ENCODE measurements at regions not wholly inside any gene's neighbourhood (a gene's known extent, or its start where the extent isn't known, plus 50 kb on each side); places are given as distances from the start of the nearest gene placed in this dataset.

- H3K36me3 Mint-ChIP-seq = no peaks in the 10 kb centered on the region
- no peaks in the 10 kb centered on the region for H3K9me3 Mint-ChIP-seq
- WGBS (ENCODE audit: insufficient coverage) = 6% methylated on average over 4 of the region's 9 CpGs
- H3K4me1 Mint-ChIP-seq = peaks cover 28 to 40% (median 33%) of the 10 kb centered on the region in 3 donors
- peak overlapping the region in 1 of 2 donors; percentile 24 for H3K27ac Mint-ChIP-seq
- CTCF ChIA-PET = no interaction called here
- H3K27me3 Mint-ChIP-seq = peaks cover 53 to 70% of the 10 kb centered on the region in 2 donors
- peaks cover 0 to 50% of the 10 kb centered on the region in 2 experiments for H3K27me3 ChIP-seq (replicated peaks in 1 of 2; ENCODE audit: control insufficient read depth in 2 of 2, extremely low read depth in 1 of 2, insufficient read depth in 2 of 2, low read length in 1 of 2)
- DNase-seq (no peak), ATAC-seq (replicated peaks in 1 of 4) (no peak)
- H3K4me1 ChIP-seq (ENCODE audit: control insufficient read depth in 1 of 2, extremely low read depth in 1 of 2, insufficient read depth in 2 of 2, low read length in 2 of 2) = peaks cover 7 to 29% of the 10 kb centered on the region in 2 experiments
- H3K36me3 ChIP-seq (ENCODE audit: control insufficient read depth in 2 of 2, extremely low read depth in 1 of 2, insufficient read depth in 1 of 2, low read length in 1 of 2) = no peaks in the 10 kb centered on the region
- H3K4me3 Mint-ChIP-seq = peak overlapping the region in 1 of 3 donors; percentile 74
- POLR2A ChIA-PET = no interaction called here
- H3K4me3 ChIP-seq (ENCODE audit: control insufficient read depth in 1 of 2, extremely low read depth in 1 of 2, low read length in 1 of 2) = peak overlapping the region in 1 of 2 donors; percentile 87
- no peaks in the 10 kb centered on the region for H3K9me3 ChIP-seq
- no peak overlapping the region for H3K27ac ChIP-seq (ENCODE audit: low read length)
Measured at GRCh38 chr6:21665110-21665391, 71.5 kb downstream of the SOX4 start.

GRCh38 chr6:21665392-21666200, 72.0 kb downstream of the SOX4 start:
- Histone ChIP-seq H3K4me3 (ENCODE audit: control insufficient read depth in 1 of 2, extremely low read depth in 1 of 2, low read length in 1 of 2) (peak overlapping the region in 1 of 2 donors; percentile 87), H3K36me3 (ENCODE audit: control insufficient read depth in 2 of 2, extremely low read depth in 1 of 2, insufficient read depth in 1 of 2, low read length in 1 of 2) (no peaks in the 10 kb centered on the region), H3K4me1 (ENCODE audit: control insufficient read depth in 1 of 2, extremely low read depth in 1 of 2, insufficient read depth in 2 of 2, low read length in 2 of 2) (peaks cover 7 to 29% of the 10 kb centered on the region in 2 experiments), H3K27me3 (replicated peaks in 1 of 2; ENCODE audit: control insufficient read depth in 2 of 2, extremely low read depth in 1 of 2, insufficient read depth in 2 of 2, low read length in 1 of 2) (peaks cover 0 to 50% of the 10 kb centered on the region in 2 experiments), H3K27ac (ENCODE audit: low read length) (no peak overlapping the region), H3K9me3 (no peaks in the 10 kb centered on the region)
- peaks cover 58 to 70% of the 10 kb centered on the region in 2 donors for H3K27me3 Mint-ChIP-seq
- no peaks in the 10 kb centered on the region for H3K9me3 Mint-ChIP-seq
- H3K4me1 Mint-ChIP-seq = peaks cover 28 to 40% (median 33%) of the 10 kb centered on the region in 3 donors
- CTCF ChIA-PET = no interaction called here
- DNase-seq = no peak
- H3K36me3 Mint-ChIP-seq = no peaks in the 10 kb centered on the region
- peak in 1 of 4 experiments; percentile 16 for ATAC-seq (replicated peaks in 1 of 4)
- H3K4me3 Mint-ChIP-seq = peak overlapping the region in 2 of 3 donors; percentile 49 to 74
- WGBS (ENCODE audit: insufficient coverage) = 4% methylated on average over 34 of the region's 37 CpGs
- peak overlapping the region in 1 of 2 donors; percentile 24 for H3K27ac Mint-ChIP-seq
- POLR2A ChIA-PET = no interaction called here

- H3K4me3 ChIP-seq (ENCODE audit: control insufficient read depth in 1 of 2, extremely low read depth in 1 of 2, low read length in 1 of 2) = peak overlapping the region; percentile 7 to 87
- ChIA-PET CTCF (no interaction called here), POLR2A (no interaction called here)
- ATAC-seq (replicated peaks in 1 of 4) (peak in 1 of 4 experiments; percentile 60), DNase-seq (peak in 1 of 35 experiments; percentile 4)
- peaks cover 7 to 29% of the 10 kb centered on the region in 2 experiments for H3K4me1 ChIP-seq (ENCODE audit: control insufficient read depth in 1 of 2, extremely low read depth in 1 of 2, insufficient read depth in 2 of 2, low read length in 2 of 2)
- H3K27me3 ChIP-seq (replicated peaks in 1 of 2; ENCODE audit: control insufficient read depth in 2 of 2, extremely low read depth in 1 of 2, insufficient read depth in 2 of 2, low read length in 1 of 2) = peaks cover 0 to 47% of the 10 kb centered on the region in 2 experiments
- Mint-ChIP-seq H3K4me3 (peak overlapping the region; percentile 39 to 74 (median 45)), H3K4me1 (peaks cover 28 to 40% (median 33%) of the 10 kb centered on the region in 3 donors), H3K27ac (no peak overlapping the region), H3K36me3 (no peaks in the 10 kb centered on the region), H3K9me3 (no peaks in the 10 kb centered on the region), H3K27me3 (peaks cover 57 to 67% of the 10 kb centered on the region in 2 donors)
- 5% methylated on average over 4 of the region's 33 CpGs for WGBS (ENCODE audit: insufficient coverage)
- no peaks in the 10 kb centered on the region for H3K9me3 ChIP-seq
- no peak overlapping the region for H3K27ac ChIP-seq (ENCODE audit: low read length)
- H3K36me3 ChIP-seq (ENCODE audit: control insufficient read depth in 2 of 2, extremely low read depth in 1 of 2, insufficient read depth in 1 of 2, low read length in 1 of 2) = no peaks in the 10 kb centered on the region
Measured at GRCh38 chr6:21666201-21666691, 72.7 kb downstream of the SOX4 start.

GRCh38 chr6:21666853-21667681, 73.5 kb downstream of the SOX4 start:
- H3K9me3 ChIP-seq = no peaks in the 10 kb centered on the region
- no peaks in the 10 kb centered on the region for H3K9me3 Mint-ChIP-seq
- no peaks in the 10 kb centered on the region for H3K36me3 ChIP-seq (ENCODE audit: control insufficient read depth in 2 of 2, extremely low read depth in 1 of 2, insufficient read depth in 1 of 2, low read length in 1 of 2)
- H3K36me3 Mint-ChIP-seq = no peaks in the 10 kb centered on the region
- ChIA-PET CTCF (no interaction called here), POLR2A (interaction anchor here in 1 of 2 donors (0.7 kb wide), 1 partner anchor 482 kb away, joined by 10 read pairs; no protein-coding TSS in a partner anchor)
- 2% methylated on average over 18 of the region's 27 CpGs for WGBS (ENCODE audit: insufficient coverage)
- peaks cover 54 to 63% of the 10 kb centered on the region in 2 donors for H3K27me3 Mint-ChIP-seq
- H3K4me1 Mint-ChIP-seq = peaks cover 28 to 40% (median 33%) of the 10 kb centered on the region in 3 donors
- ATAC-seq (replicated peaks in 1 of 4) (no peak), DNase-seq (no peak)
- peak overlapping the region in 1 of 2 donors; percentile 87 for H3K4me3 ChIP-seq (ENCODE audit: control insufficient read depth in 1 of 2, extremely low read depth in 1 of 2, low read length in 1 of 2)
- no peak overlapping the region for H3K27ac ChIP-seq (ENCODE audit: low read length)
- H3K4me1 ChIP-seq (ENCODE audit: control insufficient read depth in 1 of 2, extremely low read depth in 1 of 2, insufficient read depth in 2 of 2, low read length in 2 of 2) = peaks cover 7 to 29% of the 10 kb centered on the region in 2 experiments
- H3K27ac Mint-ChIP-seq = no peak overlapping the region
- peaks cover 0 to 45% of the 10 kb centered on the region in 2 experiments for H3K27me3 ChIP-seq (replicated peaks in 1 of 2; ENCODE audit: control insufficient read depth in 2 of 2, extremely low read depth in 1 of 2, insufficient read depth in 2 of 2, low read length in 1 of 2)
- peak overlapping the region; percentile 9 to 74 (median 45) for H3K4me3 Mint-ChIP-seq

DNA sequence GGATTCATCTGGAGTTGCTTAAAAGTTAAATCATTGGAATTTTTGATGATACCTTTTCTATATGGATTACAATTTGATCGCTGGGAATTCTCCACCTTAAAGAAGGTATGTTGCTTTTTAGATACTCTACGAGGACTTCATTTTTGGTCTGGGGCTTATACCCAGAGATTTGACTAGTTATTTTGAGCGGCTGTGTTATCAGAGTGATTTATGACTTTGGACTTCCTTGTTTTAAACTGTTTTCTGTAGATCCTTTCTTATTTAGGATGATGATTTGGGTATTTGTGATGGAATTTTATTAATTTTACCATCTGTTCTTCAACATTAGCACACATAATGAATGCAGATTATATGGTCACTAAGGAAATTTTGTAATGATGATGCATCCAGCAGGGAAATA, 75.2 kb downstream of the SOX4 start:
- no peak overlapping the region for H3K4me3 ChIP-seq (ENCODE audit: control insufficient read depth in 1 of 2, extremely low read depth in 1 of 2, low read length in 1 of 2)
- no peak overlapping the region for H3K27ac ChIP-seq (ENCODE audit: low read length)
- Mint-ChIP-seq H3K27ac (no peak overlapping the region), H3K9me3 (no peaks in the 10 kb centered on the region), H3K4me3 (no peak overlapping the region), H3K4me1 (peaks cover 27 to 34% (median 33%) of the 10 kb centered on the region in 3 donors), H3K27me3 (peaks cover 51 to 52% of the 10 kb centered on the region in 2 donors), H3K36me3 (no peaks in the 10 kb centered on the region)
- DNase-seq (no peak), ATAC-seq (replicated peaks in 1 of 4) (no peak)
- no peaks in the 10 kb centered on the region for H3K36me3 ChIP-seq (ENCODE audit: control insufficient read depth in 2 of 2, extremely low read depth in 1 of 2, insufficient read depth in 1 of 2, low read length in 1 of 2)
- ChIA-PET CTCF (no interaction called here), POLR2A (no interaction called here)
- 65% methylated on average over 2 of the region's 3 CpGs for WGBS (ENCODE audit: insufficient coverage)
- H3K4me1 ChIP-seq (ENCODE audit: control insufficient read depth in 1 of 2, extremely low read depth in 1 of 2, insufficient read depth in 2 of 2, low read length in 2 of 2) = peaks cover 7 to 29% of the 10 kb centered on the region in 2 experiments
- H3K27me3 ChIP-seq (replicated peaks in 1 of 2; ENCODE audit: control insufficient read depth in 2 of 2, extremely low read depth in 1 of 2, insufficient read depth in 2 of 2, low read length in 1 of 2) = peaks cover 0 to 39% of the 10 kb centered on the region in 2 experiments
- no peaks in the 10 kb centered on the region for H3K9me3 ChIP-seq

GRCh38 chr6:21676769-21677168, 83.2 kb downstream of the SOX4 start:
- Mint-ChIP-seq H3K4me3 (no peak overlapping the region), H3K36me3 (no peaks in the 10 kb centered on the region), H3K4me1 (no peaks in the 10 kb centered on the region), H3K27me3 (peaks cover 9 to 15% of the 10 kb centered on the region in 2 donors), H3K27ac (no peak overlapping the region), H3K9me3 (no peaks in the 10 kb centered on the region)
- H3K4me3 ChIP-seq (ENCODE audit: control insufficient read depth in 1 of 2, extremely low read depth in 1 of 2, low read length in 1 of 2) = no peak overlapping the region
- no peak overlapping the region for H3K27ac ChIP-seq (ENCODE audit: low read length)
- H3K36me3 ChIP-seq (ENCODE audit: control insufficient read depth in 2 of 2, extremely low read depth in 1 of 2, insufficient read depth in 1 of 2, low read length in 1 of 2) = no peaks in the 10 kb centered on the region
- DNase-seq (no peak), ATAC-seq (replicated peaks in 1 of 4) (no peak)
- H3K27me3 ChIP-seq (replicated peaks in 1 of 2; ENCODE audit: control insufficient read depth in 2 of 2, extremely low read depth in 1 of 2, insufficient read depth in 2 of 2, low read length in 1 of 2) = no peaks in the 10 kb centered on the region
- POLR2A ChIA-PET = interaction anchor here in 1 of 2 donors (0.6 kb wide), 1 partner anchor 53 kb away, joined by 13 read pairs; no protein-coding TSS in a partner anchor
- no peaks in the 10 kb centered on the region for H3K9me3 ChIP-seq
- CTCF ChIA-PET = no interaction called here
- WGBS (ENCODE audit: insufficient coverage) = no CpG with 5 or more reads among the region's 2 CpGs
- no peaks in the 10 kb centered on the region for H3K4me1 ChIP-seq (ENCODE audit: control insufficient read depth in 1 of 2, extremely low read depth in 1 of 2, insufficient read depth in 2 of 2, low read length in 2 of 2)

Data from T-cell (primary cell).